ENCODE measurements at regions not wholly inside any gene's neighbourhood (a gene's known extent, or its start where the extent isn't known, plus 50 kb on each side); places are given as distances from the start of the nearest gene placed in this dataset.

- intact Hi-C loops (cut with DNase I; ENCODE audit: low total_unique reads) (no loop called here), in situ Hi-C loops (cut with MboI; ENCODE audit: low pct_ligation_motif_present in 1 of 4, low pct_unique_long_range_greater_than_20kb in 1 of 4, low sequenced_read_pairs in 3 of 4) (no loop called here)
- H3K27ac ChIP-seq, result no peak overlapping the region
These were observed 223.5 kb downstream of the ZNF674 start for GRCh38 chrX:46321676-46322075.

GRCh38 chrX:46319750-46320149 lies 225.5 kb downstream of the ZNF674 start:
- H3K36me3 ChIP-seq, result no peaks in the 10 kb centered on the region
- intact Hi-C loops (cut with DNase I; ENCODE audit: low total_unique reads) (no loop called here), in situ Hi-C loops (cut with MboI; ENCODE audit: low pct_ligation_motif_present in 1 of 4, low pct_unique_long_range_greater_than_20kb in 1 of 4, low sequenced_read_pairs in 3 of 4) (no loop called here)
- WGBS, 2 donors (ENCODE audit: low coverage in 1 of 2), result 21 to 33% methylated on average over 1 of the region's 1 CpG
- no peak for DNase-seq
- H3K27ac ChIP-seq, result peak overlapping the region in 1 of 4 donors; percentile 13
- no peaks in the 10 kb centered on the region for H3K27me3 ChIP-seq
- H3K4me3 ChIP-seq, result no peak overlapping the region
- H3K4me1 ChIP-seq, result peaks cover 0 to 5% (median 0%) of the 10 kb centered on the region in 4 donors
- no peaks in the 10 kb centered on the region for H3K9me3 ChIP-seq
- TF ChIP-seq CTCF (IDR thresholded peaks at IDR 0.05) (no peak), POLR2AphosphoS5 (IDR thresholded peaks at IDR 0.05) (no peak), EP300 (IDR thresholded peaks at IDR 0.05; ENCODE audit: low read depth) (no peak), POLR2A (IDR thresholded peaks at IDR 0.05) (no peak)

More at GRCh38 chrX:46321676-46322075, 223.5 kb downstream of the ZNF674 start:
- Histone ChIP-seq H3K9me3 (no peaks in the 10 kb centered on the region), H3K4me3 (no peak overlapping the region), H3K4me1 (peaks cover 0 to 8% (median 3%) of the 10 kb centered on the region in 4 donors), H3K27me3 (no peaks in the 10 kb centered on the region), H3K36me3 (no peaks in the 10 kb centered on the region)
- TF ChIP-seq EP300 (IDR thresholded peaks at IDR 0.05; ENCODE audit: low read depth) (no peak), CTCF (IDR thresholded peaks at IDR 0.05) (no peak), POLR2AphosphoS5 (IDR thresholded peaks at IDR 0.05) (no peak), POLR2A (IDR thresholded peaks at IDR 0.05) (no peak)
- no peak for DNase-seq

- Histone ChIP-seq H3K27me3 (no peaks in the 10 kb centered on the region), H3K9me3 (no peaks in the 10 kb centered on the region), H3K27ac (no peak overlapping the region), H3K4me1 (peaks cover 0 to 5% (median 0%) of the 10 kb centered on the region in 4 donors), H3K36me3 (no peaks in the 10 kb centered on the region), H3K4me3 (no peak overlapping the region)
- 39% methylated on average over 3 of the region's 3 CpGs; no CpG with 5 or more reads in 1 of the 2 donors for WGBS, 2 donors (ENCODE audit: low coverage in 1 of 2)
- intact Hi-C loops (cut with DNase I; ENCODE audit: low total_unique reads), result no loop called here
- in situ Hi-C loops (cut with MboI; ENCODE audit: low pct_ligation_motif_present in 1 of 4, low pct_unique_long_range_greater_than_20kb in 1 of 4, low sequenced_read_pairs in 3 of 4), result no loop called here
- DNase-seq, result no peak
- TF ChIP-seq POLR2A (IDR thresholded peaks at IDR 0.05) (no peak), EP300 (IDR thresholded peaks at IDR 0.05; ENCODE audit: low read depth) (no peak), CTCF (IDR thresholded peaks at IDR 0.05) (no peak), POLR2AphosphoS5 (IDR thresholded peaks at IDR 0.05) (no peak)
These were observed 226.7 kb downstream of the ZNF674 start for GRCh38 chrX:46318551-46318950.

- WGBS, 2 donors (ENCODE audit: low coverage in 1 of 2), result 28% methylated on average over 1 of the region's 1 CpG; no CpG with 5 or more reads in 1 of the 2 donors
These were observed 228.1 kb downstream of the ZNF674 start for GRCh38 chrX:46317163-46317562.

More at GRCh38 chrX:46317163-46317562, 228.1 kb downstream of the ZNF674 start:
- intact Hi-C loops (cut with DNase I; ENCODE audit: low total_unique reads) (no loop called here), in situ Hi-C loops (cut with MboI; ENCODE audit: low pct_ligation_motif_present in 1 of 4, low pct_unique_long_range_greater_than_20kb in 1 of 4, low sequenced_read_pairs in 3 of 4) (no loop called here)
- Histone ChIP-seq H3K27me3 (no peaks in the 10 kb centered on the region), H3K27ac (no peak overlapping the region), H3K9me3 (no peaks in the 10 kb centered on the region), H3K36me3 (no peaks in the 10 kb centered on the region), H3K4me3 (no peak overlapping the region), H3K4me1 (peaks cover 0 to 5% (median 0%) of the 10 kb centered on the region in 4 donors)
- no peak for DNase-seq
- TF ChIP-seq EP300 (IDR thresholded peaks at IDR 0.05; ENCODE audit: low read depth), result no peak
- no peak for TF ChIP-seq CTCF (IDR thresholded peaks at IDR 0.05)
- TF ChIP-seq POLR2AphosphoS5 (IDR thresholded peaks at IDR 0.05), result no peak
- TF ChIP-seq POLR2A (IDR thresholded peaks at IDR 0.05), result no peak

All from transverse colon (tissue), 4 donors.